NCI-H69 (cell line): ENCODE measurements at regions not wholly inside any gene's neighbourhood (a gene's known extent, or its start where the extent isn't known, plus 50 kb on each side); places are given as distances from the start of the nearest gene placed in this dataset.

Experiments used
- DNase-seq: peaks from one replicate; lab custom pipeline; 2025; lab: John Stamatoyannopoulos, UW

GRCh38 chr7:42617071-42617765, 294.7 kb downstream of the C7orf25 start:
- no peak for DNase-seq

- no peak for DNase-seq
Measured at GRCh38 chr7:42614636-42615035, 297.2 kb downstream of the C7orf25 start.

- no peak for DNase-seq
Measured at GRCh38 chr7:42611961-42612360, 299.9 kb downstream of the C7orf25 start.

- no peak for DNase-seq
Measured at GRCh38 chr7:42611289-42611928, 300.5 kb downstream of the C7orf25 start.

- no peak for DNase-seq
Measured at GRCh38 chr7:42606193-42606905, 305.5 kb downstream of the C7orf25 start.

- no peak for DNase-seq
Measured at GRCh38 chr7:42605406-42606192, 306.3 kb downstream of the C7orf25 start.

- no peak for DNase-seq
Measured at GRCh38 chr7:42603496-42603895, 308.4 kb downstream of the C7orf25 start.

GRCh38 chr7:42597300-42597699, 314.6 kb downstream of the C7orf25 start:
- DNase-seq: no peak

GRCh38 chr7:42596737-42597136, 315.1 kb downstream of the C7orf25 start:
- no peak for DNase-seq

- DNase-seq: no peak
Measured at GRCh38 chr7:42593860-42594259, 318.0 kb downstream of the C7orf25 start.

- no peak for DNase-seq
Measured at GRCh38 chr7:42590771-42591310, 321.0 kb downstream of the C7orf25 start.

- DNase-seq: no peak
Measured at GRCh38 chr7:42588876-42589275, 323.0 kb downstream of the C7orf25 start.

- DNase-seq: no peak
Measured at GRCh38 chr7:42587806-42588205, 324.1 kb downstream of the C7orf25 start.

GRCh38 chr7:42580061-42580460, 331.8 kb downstream of the C7orf25 start:
- no peak for DNase-seq

GRCh38 chr7:42575171-42575570, 336.7 kb downstream of the C7orf25 start:
- no peak for DNase-seq

- DNase-seq: no peak
Measured at GRCh38 chr7:42574685-42575084, 337.2 kb downstream of the C7orf25 start.

- no peak for DNase-seq
Measured at GRCh38 chr7:42573881-42574672, 337.1 kb upstream of the GLI3 start.

GRCh38 chr7:42572561-42572960, 335.6 kb upstream of the GLI3 start:
- no peak for DNase-seq

GRCh38 chr7:42572056-42572455, 335.0 kb upstream of the GLI3 start:
- DNase-seq: no peak

GRCh38 chr7:42570944-42571343, 333.9 kb upstream of the GLI3 start:
- no peak for DNase-seq

GRCh38 chr7:42567051-42567450, 330.0 kb upstream of the GLI3 start:
- no peak for DNase-seq
